Parathyroid adenoma (tissue), 2 donors: ENCODE measurements at regions not wholly inside any gene's neighbourhood (a gene's known extent, or its start where the extent isn't known, plus 50 kb on each side); places are given as distances from the start of the nearest gene placed in this dataset.

Experiments used
- H2AFZ ChIP-seq: fragments of 300-600 bp; sonication (generic); one replicate; pipeline ENCODE4 v1.7.0; 2017; ENCODE audit warnings: antibody characterized with exemption, mild to moderate bottlenecking
- H3K27ac ChIP-seq: fragments of 300-600 bp; sonication (generic); one replicate; pipeline ENCODE4 v1.7.0; 2017
- H3K27me3 ChIP-seq: fragments of 300-600 bp; sonication (generic); one replicate; pipeline ENCODE4 v1.7.0; 2017; ENCODE audit warnings: low read length; ENCODE audit not compliant: control insufficient read depth, insufficient read depth
- H3K36me3 ChIP-seq: fragments of 300-600 bp; sonication (generic); one replicate; pipeline ENCODE4 v1.7.0; 2017; ENCODE audit warnings: low read length; ENCODE audit not compliant: control insufficient read depth, insufficient read depth
- H3K4me1 ChIP-seq: fragments of 300-600 bp; sonication (generic); one replicate; pipeline ENCODE4 v1.7.0; 2017; ENCODE audit warnings: control low read depth
- H3K4me2 ChIP-seq: fragments of 300-600 bp; sonication (generic); one replicate; pipeline ENCODE4 v1.7.0; 2017; ENCODE audit warnings: low read length
- H3K4me3 ChIP-seq: fragments of 300-600 bp; sonication (generic); one replicate; pipeline ENCODE4 v1.7.0; 2017; ENCODE audit warnings: low read depth, low read length
- H3K79me2 ChIP-seq: fragments of 300-600 bp; sonication (generic); one replicate; pipeline ENCODE4 v1.7.0; 2017; ENCODE audit warnings: control low read depth
- H3K9ac ChIP-seq: fragments of 300-600 bp; sonication (generic); one replicate; pipeline ENCODE4 v1.7.0; 2017; ENCODE audit warnings: mild to moderate bottlenecking
- H3K9me3 ChIP-seq: fragments of 300-600 bp; sonication (generic); one replicate; pipeline ENCODE4 v1.7.0; 2017; ENCODE audit warnings: low read length; ENCODE audit not compliant: control insufficient read depth
- CTCF ChIP-seq: fragments of 300-600 bp; sonication (generic); IDR thresholded peaks from one replicate; pipeline ENCODE4 v1.7.0; 2017; ENCODE audit warnings: antibody characterized with exemption, mild to moderate bottlenecking
- donor health status: primary hyperparathyroidism.

DNA sequence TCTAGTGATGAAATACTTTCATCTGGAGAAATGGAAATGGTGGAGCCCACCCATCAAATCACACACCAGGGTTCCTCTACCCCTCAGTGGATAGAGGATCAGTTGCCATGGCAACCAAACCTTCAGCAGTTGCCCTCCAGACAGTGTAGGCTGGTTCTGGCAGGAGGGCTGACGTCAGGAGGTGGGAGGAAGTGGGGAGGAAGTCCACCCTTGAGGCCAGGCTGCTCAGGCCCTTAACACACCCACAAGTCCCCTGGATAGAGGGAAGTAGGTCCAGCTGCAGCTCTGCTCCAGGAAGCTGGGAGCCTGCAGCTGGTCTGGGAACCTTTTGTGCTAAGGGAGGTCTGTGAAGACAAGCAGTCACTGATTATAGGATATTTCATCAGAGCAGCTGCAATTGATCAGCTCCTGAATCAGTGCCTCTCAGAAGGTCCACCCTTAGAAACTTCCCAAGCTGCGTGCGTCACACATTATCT lies 186.6 kb downstream of the MTX2 start:
- Histone ChIP-seq H2AFZ (no peak overlapping the region), H3K27me3 (no peaks in the 10 kb centered on the region), H3K4me3 (no peak overlapping the region), H3K36me3 (no peaks in the 10 kb centered on the region), H3K9me3 (no peaks in the 10 kb centered on the region), H3K4me1 (no peaks in the 10 kb centered on the region), H3K4me2 (no peak overlapping the region), H3K9ac (no peak overlapping the region), H3K27ac (no peak overlapping the region), H3K79me2 (no peaks in the 10 kb centered on the region)
- no peak for TF ChIP-seq CTCF

DNA sequence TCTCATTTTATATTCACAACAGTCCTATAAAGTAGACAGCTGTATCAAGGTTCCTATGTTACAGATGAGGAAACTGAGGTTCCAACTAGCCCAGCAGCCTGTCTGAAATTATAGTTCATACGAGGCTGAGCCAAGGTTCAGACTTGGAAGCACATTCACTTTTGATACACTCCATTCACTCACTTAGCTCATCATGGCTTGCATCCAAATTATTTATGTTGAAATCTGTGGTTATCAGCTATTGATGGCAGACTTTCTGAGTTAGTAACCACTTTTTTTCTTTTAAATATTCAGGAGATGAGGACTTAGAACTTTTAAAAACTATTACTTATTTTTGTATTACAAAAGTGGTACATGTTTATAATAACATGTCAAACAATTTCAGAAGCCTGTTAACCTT lies 188.2 kb downstream of the MTX2 start:
- no peak overlapping the region for H3K4me2 ChIP-seq

DNA sequence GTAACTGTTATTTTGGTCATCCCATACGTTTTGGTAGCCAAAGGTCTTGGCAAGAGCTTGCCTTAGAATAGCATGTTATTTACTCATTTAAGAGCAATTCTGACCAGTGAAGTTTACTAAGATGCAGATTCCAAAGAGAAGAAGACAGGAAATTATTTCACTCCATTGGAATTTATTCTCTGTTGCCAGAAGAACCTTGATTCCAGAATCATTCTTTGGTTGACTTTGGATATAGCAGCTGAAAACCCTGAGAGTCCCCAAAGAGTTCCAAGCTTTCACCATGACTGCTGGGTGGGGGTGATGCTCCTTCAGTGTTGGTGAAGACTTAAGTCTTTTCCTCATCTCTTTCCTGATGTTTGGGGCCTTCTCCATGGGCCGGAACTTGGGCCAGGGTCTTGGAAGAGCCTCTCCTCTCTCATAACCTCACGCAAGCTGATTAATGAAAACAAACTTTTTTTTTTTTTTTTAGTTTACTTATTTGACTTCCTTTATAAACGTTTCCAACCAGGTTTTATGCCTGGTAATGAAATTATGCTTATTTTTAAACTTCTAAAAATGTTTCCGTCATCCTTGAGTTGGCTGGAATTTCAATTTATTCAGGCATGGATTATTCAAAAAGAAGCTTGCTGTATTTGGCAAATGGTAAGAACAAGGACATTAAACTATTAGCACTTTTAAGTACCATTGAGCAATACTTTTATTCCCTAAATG lies 192.0 kb downstream of the MTX2 start:
- H3K27ac ChIP-seq: no peak overlapping the region

More for the DNA sequence above, 188.2 kb downstream of the MTX2 start:
- H3K9ac ChIP-seq: no peak overlapping the region
- no peaks in the 10 kb centered on the region for H3K9me3 ChIP-seq
- no peak overlapping the region for H2AFZ ChIP-seq
- no peak for TF ChIP-seq CTCF
- H3K79me2 ChIP-seq: no peaks in the 10 kb centered on the region
- no peaks in the 10 kb centered on the region for H3K4me1 ChIP-seq
- no peak overlapping the region for H3K4me3 ChIP-seq
- no peaks in the 10 kb centered on the region for H3K27me3 ChIP-seq
- H3K27ac ChIP-seq: no peak overlapping the region
- H3K36me3 ChIP-seq: no peaks in the 10 kb centered on the region

DNA sequence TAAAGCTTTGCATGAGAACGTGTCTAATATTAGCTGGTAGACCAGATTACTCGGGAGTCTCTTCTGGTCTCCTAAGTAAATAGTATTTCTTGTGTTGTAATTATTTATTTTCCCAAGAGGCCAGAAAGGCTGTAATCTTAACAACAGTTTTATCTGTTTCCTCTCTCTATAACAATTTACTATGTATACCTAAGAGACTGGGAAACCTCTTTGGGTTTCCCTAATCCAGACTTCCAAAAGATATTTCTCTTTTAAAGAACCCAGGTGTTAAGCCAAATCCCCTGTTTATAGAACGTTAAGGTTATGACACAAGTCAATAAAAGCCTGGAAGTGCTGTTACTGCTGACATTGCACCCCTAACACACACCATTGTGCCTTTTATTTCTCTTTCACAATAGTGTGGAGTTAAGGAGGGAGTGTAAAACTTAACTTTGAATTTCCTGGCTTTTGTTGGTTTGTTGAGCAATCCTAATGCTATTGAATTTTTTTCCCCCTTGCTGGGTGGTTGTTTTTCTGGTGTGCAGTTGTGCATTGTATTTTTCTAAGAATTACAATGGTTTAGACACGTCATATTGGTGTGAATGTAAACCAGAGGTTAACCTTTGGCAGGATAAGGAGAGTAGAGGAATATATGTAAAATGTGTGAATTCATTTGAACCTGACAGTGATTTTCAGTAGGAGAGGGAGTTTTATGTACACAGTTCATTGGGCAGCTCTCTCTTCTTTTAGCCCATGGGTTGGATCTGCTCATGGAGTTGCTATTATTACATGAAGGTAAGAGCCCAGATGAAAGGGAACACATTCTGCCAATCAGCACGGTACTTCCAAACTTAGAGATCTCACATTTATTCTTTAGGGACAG lies 192.8 kb downstream of the MTX2 start:
- H3K27me3 ChIP-seq: no peaks in the 10 kb centered on the region

More for the DNA sequence above, 192.0 kb downstream of the MTX2 start:
- Histone ChIP-seq H3K36me3 (no peaks in the 10 kb centered on the region), H3K79me2 (no peaks in the 10 kb centered on the region), H3K9ac (no peak overlapping the region), H3K4me2 (no peak overlapping the region), H2AFZ (no peak overlapping the region), H3K4me1 (no peaks in the 10 kb centered on the region), H3K4me3 (no peak overlapping the region), H3K27me3 (no peaks in the 10 kb centered on the region), H3K9me3 (no peaks in the 10 kb centered on the region)
- no peak for TF ChIP-seq CTCF

More for the DNA sequence above, 192.8 kb downstream of the MTX2 start:
- TF ChIP-seq CTCF: no peak
- Histone ChIP-seq H3K4me3 (no peak overlapping the region), H3K9ac (no peak overlapping the region), H3K79me2 (no peaks in the 10 kb centered on the region), H3K4me2 (no peak overlapping the region), H3K36me3 (no peaks in the 10 kb centered on the region), H3K4me1 (no peaks in the 10 kb centered on the region), H3K27ac (no peak overlapping the region), H2AFZ (no peak overlapping the region), H3K9me3 (no peaks in the 10 kb centered on the region)
